ENCODE measurements at regions not wholly inside any gene's neighbourhood (a gene's known extent, or its start where the extent isn't known, plus 50 kb on each side); places are given as distances from the start of the nearest gene placed in this dataset.

DNA sequence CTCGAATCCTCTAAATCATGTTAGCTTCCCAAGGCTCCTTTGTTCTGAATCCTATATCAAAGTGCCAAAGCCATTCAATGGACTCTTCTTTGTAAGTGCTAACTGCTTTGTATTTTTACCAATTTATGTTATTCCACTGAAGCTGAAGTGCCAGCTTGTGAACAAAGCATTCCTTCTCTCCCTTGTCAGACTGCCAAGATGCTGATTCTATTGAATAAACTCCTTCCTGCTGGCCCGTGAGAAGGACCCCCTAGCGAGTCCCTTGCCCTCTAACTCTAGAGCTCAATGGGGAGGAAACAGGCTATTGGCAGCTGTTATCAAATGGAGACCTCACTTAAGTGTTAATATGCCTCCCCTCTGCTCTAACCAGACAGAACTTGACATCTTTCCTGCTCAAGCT lies 1097.9 kb upstream of the CNTNAP5 start:
- no peak overlapping the region for H3K56ac ChIP-seq (replicated peaks; ENCODE audit: insufficient read length, low read depth, low read length)
- H3K79me1 ChIP-seq (ENCODE audit: low read depth, low read length) = no peaks in the 10 kb centered on the region
- no peak overlapping the region for H2BK12ac ChIP-seq (ENCODE audit: low read depth, low read length)
- no peak overlapping the region for H4K5ac ChIP-seq (ENCODE audit: insufficient read length, low read depth, low read length)
- H3K4me1 ChIP-seq (replicated peaks in 1 of 4; ENCODE audit: control insufficient read depth in 3 of 4, insufficient read depth in 4 of 4, low read length in 3 of 4) = peaks cover 0 to 8% (median 2%) of the 10 kb centered on the region in 4 experiments; a peak in 2 of 7 replicates
- H3K4me2 ChIP-seq (ENCODE audit: insufficient read depth in 1 of 2, low read depth in 2 of 2, low read length in 2 of 2) = peak overlapping the region in 1 of 2 experiments; percentile 44; a peak in 3 of 4 replicates
- no peak overlapping the region for H3K18ac ChIP-seq (ENCODE audit: extremely low read depth, low read length)
- no peak overlapping the region for H3K23ac ChIP-seq (ENCODE audit: insufficient read length)
- H3K14ac ChIP-seq (ENCODE audit: insufficient read length) = no peak overlapping the region
- H4K20me1 ChIP-seq (replicated peaks in 1 of 2; ENCODE audit: control insufficient read depth in 1 of 2, insufficient read depth in 2 of 2, low read length in 2 of 2) = no peaks in the 10 kb centered on the region
- H3K27me3 ChIP-seq (replicated peaks in 1 of 4; ENCODE audit: control insufficient read depth in 3 of 4, extremely low read depth in 1 of 4, insufficient read depth in 3 of 4, low read length in 3 of 4) = no peaks in the 10 kb centered on the region
- H2BK5ac ChIP-seq (ENCODE audit: low read depth, low read length) = no peak overlapping the region
- TF ChIP-seq SP1 (IDR thresholded peaks at IDR 0.05; ENCODE audit: low read depth, low read length) = 0 out of 2 replicates have a peak, but pooled peaks have one; percentile 38
- 0 out of 4 replicates have a peak, but pooled peaks of 1 of the 2 experiments have one; percentile 27 for TF ChIP-seq HDAC2 (IDR thresholded peaks at IDR 0.05; ENCODE audit: borderline replicate concordance in 1 of 2, low read depth in 2 of 2, low read length in 2 of 2)
- TF ChIP-seq RFX5 (IDR thresholded peaks at IDR 0.05; ENCODE audit: borderline replicate concordance, low read depth, low read length) = no peak
- TF ChIP-seq KDM5A (IDR thresholded peaks at IDR 0.05; ENCODE audit: low read length) = no peak
- TF ChIP-seq EP300 (IDR thresholded peaks at IDR 0.05; ENCODE audit: borderline replicate concordance in 1 of 2, low read depth in 2 of 2, low read length in 2 of 2) = peak in 1 of 2 experiments; percentile 9; a peak in 1 of 3 replicates
- TF ChIP-seq NANOG (IDR thresholded peaks at IDR 0.05; ENCODE audit: insufficient read depth, low read depth, low read length, poor library complexity, severe bottlenecking) = peak; percentile 44
- peak; percentile 75 for TF ChIP-seq TCF12 (IDR thresholded peaks at IDR 0.05; ENCODE audit: low read depth, low read length)
- 0 out of 2 replicates have a peak, but pooled peaks have one; percentile 14 for TF ChIP-seq KDM1A (IDR thresholded peaks at IDR 0.05; ENCODE audit: borderline replicate concordance, low read length)
- TF ChIP-seq CHD2 (IDR thresholded peaks at IDR 0.05; ENCODE audit: low read length) = no peak
- no peak for TF ChIP-seq RXRA (IDR thresholded peaks at IDR 0.05; ENCODE audit: insufficient read depth, low read depth, low read length)
- TF ChIP-seq RAD21 (IDR thresholded peaks at IDR 0.05 in 1 of 2, conservative IDR thresholded peaks at IDR 0.05 in 1 of 2; ENCODE audit: low read depth in 2 of 2, low read length in 2 of 2) = peak in 1 of 2 experiments; percentile 13; a peak in 1 of 4 replicates
- H3K9ac ChIP-seq (replicated peaks in 1 of 4; ENCODE audit: extremely low read depth in 1 of 4, low read depth in 3 of 4, low read length in 3 of 4) = no peak overlapping the region
- FAIRE-seq = peak; percentile 79
- H4K8ac ChIP-seq (ENCODE audit: extremely low read depth, insufficient read depth, low read length) = no peak overlapping the region
- H3K4me3 ChIP-seq (ENCODE audit: extremely low read depth in 1 of 4, insufficient read depth in 2 of 4, low read depth in 3 of 4, low read length in 4 of 4) = no peak overlapping the region
- no peak overlapping the region for H2BK20ac ChIP-seq (ENCODE audit: low read length)
- no peaks in the 10 kb centered on the region for H3K79me2 ChIP-seq (ENCODE audit: control insufficient read depth in 1 of 2, insufficient read depth in 2 of 2, low read length in 2 of 2)
- peak; percentile 54 to 80 for DNase-seq (ENCODE audit: low read depth in 1 of 2, low spot score in 2 of 2)
- H2AK5ac ChIP-seq (ENCODE audit: low read depth, low read length) = no peak overlapping the region
- WGBS, 2 experiments (ENCODE audit: extremely low coverage in 1 of 2, insufficient coverage in 1 of 2, insufficient read length in 1 of 2, insufficient replicate concordance in 2 of 2, low coverage in 1 of 2, low lambda C conversion rate in 2 of 2, missing lambda C conversion rate in 1 of 2) = 36% methylated on average over 3 of the region's 3 CpGs; no CpG with 5 or more reads in 1 of the 2 experiments
- H3K23me2 ChIP-seq (ENCODE audit: low read depth, low read length) = no peaks in the 10 kb centered on the region
- POLR2A ChIA-PET (ENCODE audit: partially characterized antibody) = interaction anchor here (0.9 kb wide), 1 partner anchor 73 kb away, joined by 3 read pairs; no protein-coding TSS in a partner anchor
- peaks cover 23 to 25% of the 10 kb centered on the region in 2 experiments for H3K9me3 ChIP-seq (ENCODE audit: insufficient read depth in 2 of 2, low read depth in 1 of 2, low read length in 1 of 2)
- H2AFZ ChIP-seq (ENCODE audit: low read length) = no peak overlapping the region
- no peak overlapping the region for H2BK120ac ChIP-seq (replicated peaks; ENCODE audit: low read depth, low read length)
- no peak overlapping the region for H3K27ac ChIP-seq (ENCODE audit: low read depth, low read length)
- H3K4ac ChIP-seq (replicated peaks; ENCODE audit: insufficient read length, low read depth, low read length) = no peak overlapping the region
- H2BK15ac ChIP-seq (ENCODE audit: low read length) = no peak overlapping the region
- peaks cover 0 to 14% (median 3%) of the 10 kb centered on the region in 4 experiments; a peak in 4 of 8 replicates for H3K36me3 ChIP-seq (ENCODE audit: control insufficient read depth in 2 of 4, insufficient read depth in 4 of 4, low read length in 3 of 4)
- no peak overlapping the region for H4K91ac ChIP-seq (replicated peaks; ENCODE audit: insufficient read length, low read length)
- CTCF ChIA-PET (ENCODE audit: partially characterized antibody) = no interaction called here
